ENCODE measurements at regions not wholly inside any gene's neighbourhood (a gene's known extent, or its start where the extent isn't known, plus 50 kb on each side); places are given as distances from the start of the nearest gene placed in this dataset.

DNA sequence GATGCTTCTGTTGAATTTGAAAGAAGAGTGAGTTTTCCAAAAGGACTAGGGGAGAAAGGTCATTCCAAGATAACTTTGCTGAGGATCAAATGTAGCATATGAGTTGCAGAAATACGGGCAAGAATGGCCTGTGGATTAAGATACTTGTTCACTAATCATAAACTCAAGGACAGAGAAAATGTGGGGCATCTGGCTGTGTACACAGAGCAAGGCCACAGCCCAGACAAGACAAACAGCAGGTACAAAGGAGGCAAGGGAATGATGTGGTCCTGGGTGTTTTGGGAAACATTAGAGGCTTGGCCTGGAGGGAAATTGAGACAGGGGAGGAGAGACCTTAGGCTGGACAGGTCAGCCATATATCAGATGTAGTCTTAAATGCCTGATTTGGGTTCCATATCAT is 254.8 kb downstream of the TTC32 start:
- no peaks in the 10 kb centered on the region for H3K27me3 ChIP-seq
- no peak overlapping the region for H3K4me3 ChIP-seq
- no peak for TF ChIP-seq EP300 (IDR thresholded peaks at IDR 0.05)
- TF ChIP-seq, protein P1, sequence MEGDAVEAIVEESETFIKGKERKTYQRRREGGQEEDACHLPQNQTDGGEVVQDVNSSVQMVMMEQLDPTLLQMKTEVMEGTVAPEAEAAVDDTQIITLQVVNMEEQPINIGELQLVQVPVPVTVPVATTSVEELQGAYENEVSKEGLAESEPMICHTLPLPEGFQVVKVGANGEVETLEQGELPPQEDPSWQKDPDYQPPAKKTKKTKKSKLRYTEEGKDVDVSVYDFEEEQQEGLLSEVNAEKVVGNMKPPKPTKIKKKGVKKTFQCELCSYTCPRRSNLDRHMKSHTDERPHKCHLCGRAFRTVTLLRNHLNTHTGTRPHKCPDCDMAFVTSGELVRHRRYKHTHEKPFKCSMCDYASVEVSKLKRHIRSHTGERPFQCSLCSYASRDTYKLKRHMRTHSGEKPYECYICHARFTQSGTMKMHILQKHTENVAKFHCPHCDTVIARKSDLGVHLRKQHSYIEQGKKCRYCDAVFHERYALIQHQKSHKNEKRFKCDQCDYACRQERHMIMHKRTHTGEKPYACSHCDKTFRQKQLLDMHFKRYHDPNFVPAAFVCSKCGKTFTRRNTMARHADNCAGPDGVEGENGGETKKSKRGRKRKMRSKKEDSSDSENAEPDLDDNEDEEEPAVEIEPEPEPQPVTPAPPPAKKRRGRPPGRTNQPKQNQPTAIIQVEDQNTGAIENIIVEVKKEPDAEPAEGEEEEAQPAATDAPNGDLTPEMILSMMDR (IDR thresholded peaks at IDR 0.05), result no peak
- no peak for TF ChIP-seq POLR2A (IDR thresholded peaks at IDR 0.05)
- H3K9me3 ChIP-seq, result peaks cover 0 to 5% (median 0%) of the 10 kb centered on the region in 4 donors
- WGBS, 2 donors, result 83 to 85% methylated on average over 1 of the region's 1 CpG
- no peaks in the 10 kb centered on the region for H3K36me3 ChIP-seq
- DNase-seq (ENCODE audit: low spot score in 2 of 2), result no peak
- peaks cover 0 to 3% (median 0%) of the 10 kb centered on the region in 4 donors for H3K4me1 ChIP-seq
- H3K27ac ChIP-seq, result no peak overlapping the region

GRCh38 chr2:19644763-19645162 is 257.0 kb downstream of the TTC32 start:
- DNase-seq (ENCODE audit: low spot score in 2 of 2), result no peak
- WGBS, 2 donors, result 86 to 92% methylated on average over 3 of the region's 3 CpGs
- TF ChIP-seq POLR2A (IDR thresholded peaks at IDR 0.05) (no peak), EP300 (IDR thresholded peaks at IDR 0.05) (no peak)
- TF ChIP-seq, protein P1 (IDR thresholded peaks at IDR 0.05), result no peak

GRCh38 chr2:19643117-19643518 is 258.7 kb downstream of the TTC32 start:
- no peaks in the 10 kb centered on the region for H3K4me1 ChIP-seq
- TF ChIP-seq, protein P1 (IDR thresholded peaks at IDR 0.05), result no peak
- no peak for TF ChIP-seq POLR2A (IDR thresholded peaks at IDR 0.05)
- no peak for TF ChIP-seq EP300 (IDR thresholded peaks at IDR 0.05)
- H3K4me3 ChIP-seq, result no peak overlapping the region
- H3K27ac ChIP-seq, result no peak overlapping the region
- H3K36me3 ChIP-seq, result no peaks in the 10 kb centered on the region
- peaks cover 0 to 5% (median 0%) of the 10 kb centered on the region in 4 donors for H3K9me3 ChIP-seq
- H3K27me3 ChIP-seq, result no peaks in the 10 kb centered on the region
- WGBS, 2 donors, result 74 to 79% methylated on average over 3 of the region's 3 CpGs
- no peak for DNase-seq (ENCODE audit: low spot score in 2 of 2)

More at GRCh38 chr2:19644763-19645162, 257.0 kb downstream of the TTC32 start:
- no peaks in the 10 kb centered on the region for H3K4me1 ChIP-seq
- H3K4me3 ChIP-seq, result no peak overlapping the region
- H3K36me3 ChIP-seq, result no peaks in the 10 kb centered on the region
- H3K9me3 ChIP-seq, result peaks cover 0 to 5% (median 0%) of the 10 kb centered on the region in 4 donors
- H3K27ac ChIP-seq, result no peak overlapping the region
- H3K27me3 ChIP-seq, result no peaks in the 10 kb centered on the region

DNA sequence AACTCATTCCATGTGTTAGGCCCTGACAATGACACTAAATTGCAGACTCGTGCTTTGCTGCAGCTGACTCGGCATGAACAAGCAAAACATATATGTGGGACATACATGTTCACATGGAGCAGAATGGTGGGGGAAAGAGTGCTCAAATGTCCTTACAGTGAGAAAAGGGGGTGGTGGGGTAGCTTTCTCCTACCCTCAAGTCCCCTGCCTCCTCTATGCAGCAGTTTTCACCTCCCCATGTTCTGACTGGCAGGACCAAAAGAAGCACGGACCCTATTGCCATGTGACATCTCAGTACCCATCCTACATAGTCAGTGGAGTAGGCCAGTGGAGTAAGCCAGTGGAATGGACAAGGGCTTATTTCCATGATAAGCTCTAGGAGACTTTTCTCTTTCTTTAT is 259.3 kb downstream of the TTC32 start:
- H3K27ac ChIP-seq, result no peak overlapping the region
- no peak overlapping the region for H3K4me3 ChIP-seq
- H3K4me1 ChIP-seq, result no peaks in the 10 kb centered on the region
- WGBS, 2 donors, result 87 to 95% methylated on average over 3 of the region's 3 CpGs
- no peak for DNase-seq (ENCODE audit: low spot score in 2 of 2)
- TF ChIP-seq EP300 (IDR thresholded peaks at IDR 0.05), result no peak
- no peak for TF ChIP-seq POLR2A (IDR thresholded peaks at IDR 0.05)
- TF ChIP-seq, protein P1 (IDR thresholded peaks at IDR 0.05), result no peak
- H3K27me3 ChIP-seq, result no peaks in the 10 kb centered on the region
- peaks cover 0 to 5% (median 0%) of the 10 kb centered on the region in 4 donors for H3K9me3 ChIP-seq
- no peaks in the 10 kb centered on the region for H3K36me3 ChIP-seq

- Histone ChIP-seq H3K4me3 (no peak overlapping the region), H3K4me1 (no peaks in the 10 kb centered on the region), H3K27me3 (no peaks in the 10 kb centered on the region), H3K9me3 (no peaks in the 10 kb centered on the region), H3K36me3 (no peaks in the 10 kb centered on the region), H3K27ac (no peak overlapping the region)
- TF ChIP-seq EP300 (IDR thresholded peaks at IDR 0.05) (no peak), POLR2A (IDR thresholded peaks at IDR 0.05) (no peak)
- TF ChIP-seq, protein P1 (IDR thresholded peaks at IDR 0.05), result no peak
- no peak for DNase-seq (ENCODE audit: low spot score in 2 of 2)
- WGBS, 2 donors, result 79% methylated on average over 8 of the region's 8 CpGs
These were observed 265.8 kb downstream of the TTC32 start for GRCh38 chr2:19635951-19636510.
